Coronary artery (tissue), 2 donors: ENCODE measurements at regions not wholly inside any gene's neighbourhood (a gene's known extent, or its start where the extent isn't known, plus 50 kb on each side); places are given as distances from the start of the nearest gene placed in this dataset.
"Not testable (repeated sequence)": the region's sequence is repeated elsewhere in the genome, so short reads cannot be mapped to it uniquely, and the experiment has no call there.

ENCODE experiments used
- DNase-seq: peaks from one replicate; pipeline ENCODE4 v3.0.0-alpha.2; 2017; ENCODE audit warnings: low spot score
- H3K27ac ChIP-seq, 2 donors: fragments of 200-600 bp; sonication (generic); one replicate each; pipeline ENCODE4 v1.5.1; 2016 to 2019
- H3K4me3 ChIP-seq: fragments of 200-600 bp; sonication (generic); 2 replicates; pipeline ENCODE4 v1.5.1; 2016; ENCODE audit warnings: mild to moderate bottlenecking, moderate library complexity
- CTCF ChIP-seq: fragments of 200-600 bp; sonication (generic); IDR thresholded peaks from one replicate; pipeline ENCODE4 v1.5.1; 2019; ENCODE audit warnings: antibody characterized with exemption

GRCh38 chr20:28562510-28562898, 2695.0 kb upstream of the DEFB115 start:
- Histone ChIP-seq H3K27ac (no peak overlapping the region), H3K4me3 (no peak overlapping the region)
- DNase-seq: no peak
- TF ChIP-seq CTCF: no peak

DNA sequence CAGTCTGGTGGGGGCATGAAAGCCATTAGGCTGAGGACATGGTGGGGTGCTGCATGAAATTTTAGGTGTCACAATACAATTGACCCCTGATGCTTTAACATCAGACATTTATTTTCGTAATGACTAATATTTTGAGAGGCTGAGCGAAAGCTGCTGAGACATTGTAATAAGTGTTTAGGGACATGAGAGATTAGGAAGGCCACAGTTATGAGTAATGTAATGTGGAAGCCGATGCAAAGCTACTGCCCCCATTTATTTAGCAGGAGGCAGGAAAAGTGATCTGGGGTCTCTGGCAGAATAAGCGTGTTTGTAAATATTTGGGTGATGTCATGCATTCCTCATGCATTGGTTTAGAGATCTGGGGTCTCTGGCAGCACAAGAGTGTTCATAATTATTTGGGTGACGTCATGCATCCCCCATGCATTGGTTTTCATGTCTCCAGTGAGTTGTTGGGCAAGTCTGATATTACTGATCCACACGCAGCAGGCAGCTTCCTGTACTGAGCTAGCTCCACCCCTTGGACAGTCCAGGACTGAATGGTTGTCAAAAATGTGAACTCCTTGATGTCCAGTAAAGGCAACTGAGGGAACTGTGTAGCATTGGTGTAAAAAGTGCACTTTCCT, 2694.5 kb upstream of the DEFB115 start:
- not testable (repeated sequence) for DNase-seq, H3K4me3 ChIP-seq, H3K27ac ChIP-seq

GRCh38 chr20:28564024-28564423, 2693.4 kb upstream of the DEFB115 start:
- not testable (repeated sequence) for H3K27ac ChIP-seq, H3K4me3 ChIP-seq
- DNase-seq: peak; percentile 75

DNA sequence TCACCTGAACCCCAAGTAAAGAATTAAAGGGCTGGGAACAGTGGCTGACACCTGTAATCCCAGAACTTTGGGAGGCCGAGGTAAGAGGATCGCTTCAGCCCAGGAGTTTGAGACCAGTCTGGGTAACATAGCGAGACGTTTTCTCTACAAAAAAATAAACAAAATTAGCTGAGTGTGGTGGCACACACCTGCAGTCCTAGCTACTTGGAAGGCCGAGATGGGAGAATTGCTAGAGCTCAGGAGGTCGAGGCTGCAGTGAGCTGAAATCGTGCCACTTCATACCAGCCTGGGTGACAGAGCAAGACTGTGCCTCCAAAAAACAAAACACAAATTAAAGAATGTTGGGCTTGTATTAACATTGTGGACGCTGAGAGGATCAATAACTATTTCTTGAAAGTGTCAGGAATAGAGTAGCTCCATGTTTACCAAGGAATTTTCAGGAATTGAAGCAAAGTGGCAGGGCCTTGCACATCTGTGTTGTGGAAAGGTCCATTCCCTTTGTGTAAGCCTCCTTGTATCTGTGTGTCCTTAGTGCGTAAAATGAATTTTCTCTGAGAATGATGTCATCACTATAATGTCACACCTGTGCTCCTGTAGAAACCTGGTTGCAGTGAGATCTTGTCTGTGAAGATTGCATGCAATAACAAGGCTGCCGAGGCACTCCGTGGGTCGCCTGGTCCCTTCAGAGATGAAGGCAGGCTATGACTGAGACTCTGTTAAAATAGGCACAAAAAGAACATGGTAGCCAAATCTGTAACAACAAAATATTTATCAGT, 2692.6 kb upstream of the DEFB115 start:
- not testable (repeated sequence) for H3K27ac ChIP-seq, H3K4me3 ChIP-seq, DNase-seq

- not testable (repeated sequence) for DNase-seq, H3K4me3 ChIP-seq, H3K27ac ChIP-seq
These were observed 2681.5 kb upstream of the DEFB115 start for GRCh38 chr20:28575991-28576390.

DNA sequence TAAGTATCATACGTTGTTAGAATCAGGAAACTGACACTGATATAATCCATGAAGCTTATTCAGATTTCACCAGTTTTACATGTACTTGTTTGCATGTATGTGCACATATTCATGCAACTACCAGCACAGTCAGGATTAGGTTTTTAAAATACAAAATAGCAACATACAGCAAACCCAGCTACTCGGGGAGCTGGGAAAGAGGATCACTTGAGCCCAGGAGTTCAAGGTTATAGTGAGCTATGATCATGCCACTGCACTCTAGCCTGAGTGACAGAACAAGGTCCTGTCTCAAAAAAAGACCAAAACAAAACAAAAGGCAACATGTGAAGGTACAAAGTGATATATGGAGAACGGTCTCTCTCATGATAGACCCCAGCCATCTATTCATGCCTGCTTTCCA, 2665.8 kb upstream of the DEFB115 start:
- DNase-seq: not testable (repeated sequence)

GRCh38 chr20:28593383-28593782, 2664.1 kb upstream of the DEFB115 start:
- H3K4me3 ChIP-seq, H3K27ac ChIP-seq, DNase-seq: not testable (repeated sequence)

More for the DNA sequence above, 2665.8 kb upstream of the DEFB115 start:
- not testable (repeated sequence) for H3K4me3 ChIP-seq, H3K27ac ChIP-seq

- not testable (repeated sequence) for DNase-seq, H3K4me3 ChIP-seq, H3K27ac ChIP-seq
These were observed 2663.0 kb upstream of the DEFB115 start for GRCh38 chr20:28594476-28594875.

- Histone ChIP-seq H3K27ac (peak overlapping the region; percentile 43 to 73), H3K4me3 (peak overlapping the region; percentile 70)
- not testable (repeated sequence) for DNase-seq
These were observed 2655.5 kb upstream of the DEFB115 start for GRCh38 chr20:28602006-28602402.

DNA sequence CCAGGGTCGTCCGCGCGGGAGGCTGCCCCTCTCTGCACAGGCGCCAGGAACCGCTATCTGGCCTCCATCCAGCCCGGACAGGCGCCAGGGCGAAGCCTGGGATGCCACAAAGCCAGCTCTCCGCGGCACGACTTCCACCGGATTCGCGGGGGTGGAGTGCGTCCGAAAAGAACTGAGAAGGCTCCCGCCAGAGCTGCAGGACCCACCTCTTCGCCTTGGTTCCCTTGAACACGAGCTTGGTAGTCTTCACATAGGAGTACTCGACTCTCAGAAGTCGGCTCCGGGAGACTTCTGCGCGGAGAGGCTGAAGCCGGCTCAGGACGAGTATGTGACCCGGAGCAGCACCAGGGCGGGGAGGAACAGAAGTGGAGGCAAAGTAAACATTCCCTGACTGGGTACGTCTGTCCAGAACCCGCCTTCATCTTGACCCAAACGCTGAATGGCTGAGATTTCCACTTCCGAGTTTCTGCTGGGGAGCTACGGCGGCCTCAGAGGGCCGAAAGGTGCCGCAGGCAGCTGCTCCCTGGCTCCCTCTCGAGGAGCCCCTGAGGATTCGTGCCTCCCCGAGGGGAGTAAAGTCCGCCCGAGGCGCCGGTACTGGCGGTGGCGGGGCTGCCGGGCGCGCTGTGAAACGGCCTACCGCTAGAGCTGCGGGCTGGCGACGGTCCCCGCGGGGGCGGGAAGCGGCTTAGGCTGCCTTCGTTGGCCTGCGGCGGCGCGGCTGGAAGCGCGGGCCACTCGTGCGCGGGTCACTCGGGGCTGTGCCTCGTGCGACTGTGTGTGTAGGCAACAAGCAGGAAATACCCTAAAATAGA, 2654.9 kb upstream of the DEFB115 start:
- DNase-seq: peak; percentile 79
- Histone ChIP-seq H3K27ac (peak overlapping the region; percentile 43 to 73), H3K4me3 (peak overlapping the region; percentile 70)
- peak; percentile 21 for TF ChIP-seq CTCF

- Histone ChIP-seq H3K4me3 (peak overlapping the region; percentile 70), H3K27ac (peak overlapping the region in 1 of 2 donors; percentile 73)
- DNase-seq: not testable (repeated sequence)
These were observed 2654.3 kb upstream of the DEFB115 start for GRCh38 chr20:28603218-28603577.

DNA sequence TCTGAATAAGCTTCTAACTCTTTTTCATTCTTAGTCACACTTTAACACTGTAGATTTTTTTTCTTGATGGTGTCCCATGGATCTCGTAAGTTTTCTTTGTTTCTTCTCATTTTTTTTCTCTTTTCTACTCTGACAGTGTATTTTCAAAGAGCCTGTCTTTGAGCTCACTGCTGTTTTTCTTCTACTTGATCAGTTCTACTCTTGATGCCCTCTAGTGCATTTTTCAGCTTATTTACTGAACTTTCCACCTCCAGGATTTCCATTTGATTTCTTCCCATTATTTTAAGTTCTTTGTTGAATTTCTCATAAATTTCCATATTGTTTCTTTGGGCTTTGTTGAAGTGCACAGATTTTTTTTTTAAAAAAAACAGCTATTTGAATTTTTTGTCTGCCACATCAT, 2641.1 kb upstream of the DEFB115 start:
- TF ChIP-seq CTCF: no peak
- Histone ChIP-seq H3K27ac (no peak overlapping the region), H3K4me3 (no peak overlapping the region)
- no peak for DNase-seq

GRCh38 chr20:28619956-28620651, 2637.4 kb upstream of the DEFB115 start:
- not testable (repeated sequence) for H3K27ac ChIP-seq, DNase-seq, H3K4me3 ChIP-seq

DNA sequence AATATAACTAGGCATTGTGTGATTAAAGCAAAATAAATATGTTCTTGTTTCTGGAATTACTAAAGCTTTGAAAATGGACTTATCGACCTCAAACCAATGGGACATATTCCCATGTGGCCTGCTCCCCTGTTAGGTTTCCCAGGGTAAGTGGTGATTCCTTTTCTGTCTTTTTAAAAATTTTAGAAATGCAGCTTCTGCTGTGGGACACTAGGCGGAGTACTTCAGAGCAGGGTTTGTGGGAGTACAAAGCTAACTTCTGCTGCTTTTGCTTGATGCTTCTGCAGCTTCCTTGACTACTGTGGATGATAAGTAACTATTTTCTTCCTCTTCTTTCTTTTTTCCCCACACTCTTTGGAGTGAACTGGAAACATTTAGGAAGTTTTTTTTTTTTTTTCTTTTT, 2632.4 kb upstream of the DEFB115 start:
- not testable (repeated sequence) for H3K27ac ChIP-seq, DNase-seq, H3K4me3 ChIP-seq

DNA sequence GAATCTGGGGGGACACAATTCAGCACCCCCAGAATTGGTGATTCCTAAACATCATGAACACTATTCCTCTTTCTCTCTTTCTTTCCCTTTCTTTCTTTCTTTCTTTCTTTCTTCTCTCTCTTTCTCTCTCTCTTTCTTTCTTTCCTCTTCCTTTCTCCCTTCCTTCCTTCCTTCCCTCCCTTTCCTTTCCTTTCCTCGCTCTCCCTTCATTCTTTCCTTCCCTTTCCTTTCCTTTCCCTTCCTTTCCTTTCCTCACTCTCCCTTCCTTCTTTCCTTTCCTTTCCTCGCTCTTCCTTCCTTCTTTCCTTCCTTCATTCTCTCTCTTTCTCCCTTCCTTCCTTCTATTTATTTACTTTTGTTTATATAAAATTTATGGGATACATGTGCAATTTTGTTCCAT, 2616.6 kb upstream of the DEFB115 start:
- H3K27ac ChIP-seq, H3K4me3 ChIP-seq, DNase-seq: not testable (repeated sequence)
